Neural progenitor cell (in vitro differentiated cells): ENCODE measurements at regions not wholly inside any gene's neighbourhood (a gene's known extent, or its start where the extent isn't known, plus 50 kb on each side); places are given as distances from the start of the nearest gene placed in this dataset.

Experiments
- EZH2 ChIP-seq: fragments of 200-600 bp; sonication (generic); IDR thresholded peaks from 2 replicates; pipeline ENCODE4 v1.6.1; 2017; ENCODE audit warnings: antibody characterized with exemption, mild to moderate bottlenecking, moderate library complexity
- TF ChIP-seq, protein P1 (sequence below): fragments of 200-600 bp; sonication (generic); IDR thresholded peaks from 2 replicates; pipeline ENCODE4 v1.5.1; 2017; ENCODE audit warnings: antibody characterized with exemption, mild to moderate bottlenecking

DNA sequence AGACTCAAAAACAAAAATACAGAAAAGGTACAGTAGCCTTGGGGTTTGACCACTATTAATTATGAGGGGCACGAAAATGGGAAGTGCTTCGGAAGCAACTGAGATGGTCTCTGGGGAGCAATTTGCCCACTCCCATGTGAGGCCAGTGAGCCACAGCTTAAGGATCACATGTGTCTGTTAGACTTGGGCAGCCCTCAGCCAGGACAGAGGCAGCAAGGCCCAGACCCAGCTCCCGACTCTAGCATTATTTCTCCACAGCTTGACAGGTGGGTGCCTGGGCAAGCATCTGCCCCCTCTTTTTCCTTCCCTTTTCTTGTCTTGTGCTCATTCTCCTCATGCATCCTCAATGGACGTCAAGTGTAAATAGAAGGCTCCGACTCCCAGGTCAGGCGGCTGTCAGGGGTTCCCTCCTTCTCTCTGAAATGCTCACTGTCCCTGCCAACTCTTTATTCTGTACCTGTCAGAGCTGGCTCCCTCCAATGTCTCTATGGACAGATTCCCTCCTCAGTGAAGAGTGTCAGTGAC lies 137.0 kb upstream of the RCN1 start:
- TF ChIP-seq, protein P1, sequence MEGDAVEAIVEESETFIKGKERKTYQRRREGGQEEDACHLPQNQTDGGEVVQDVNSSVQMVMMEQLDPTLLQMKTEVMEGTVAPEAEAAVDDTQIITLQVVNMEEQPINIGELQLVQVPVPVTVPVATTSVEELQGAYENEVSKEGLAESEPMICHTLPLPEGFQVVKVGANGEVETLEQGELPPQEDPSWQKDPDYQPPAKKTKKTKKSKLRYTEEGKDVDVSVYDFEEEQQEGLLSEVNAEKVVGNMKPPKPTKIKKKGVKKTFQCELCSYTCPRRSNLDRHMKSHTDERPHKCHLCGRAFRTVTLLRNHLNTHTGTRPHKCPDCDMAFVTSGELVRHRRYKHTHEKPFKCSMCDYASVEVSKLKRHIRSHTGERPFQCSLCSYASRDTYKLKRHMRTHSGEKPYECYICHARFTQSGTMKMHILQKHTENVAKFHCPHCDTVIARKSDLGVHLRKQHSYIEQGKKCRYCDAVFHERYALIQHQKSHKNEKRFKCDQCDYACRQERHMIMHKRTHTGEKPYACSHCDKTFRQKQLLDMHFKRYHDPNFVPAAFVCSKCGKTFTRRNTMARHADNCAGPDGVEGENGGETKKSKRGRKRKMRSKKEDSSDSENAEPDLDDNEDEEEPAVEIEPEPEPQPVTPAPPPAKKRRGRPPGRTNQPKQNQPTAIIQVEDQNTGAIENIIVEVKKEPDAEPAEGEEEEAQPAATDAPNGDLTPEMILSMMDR = no peak
- TF ChIP-seq EZH2 = no peak
